HG02610 (cell line): ENCODE measurements at regions not wholly inside any gene's neighbourhood (a gene's known extent, or its start where the extent isn't known, plus 50 kb on each side); places are given as distances from the start of the nearest gene placed in this dataset.
"Not testable (repeated sequence)": the region's sequence is repeated elsewhere in the genome, so short reads cannot be mapped to it uniquely, and the experiment has no call there.

Source experiments
- ATAC-seq: cut with Tn5 transposase; IDR thresholded peaks from one replicate; pipeline ENCODE4 v1.9.1; 2021; ENCODE audit warnings: mild to moderate bottlenecking, moderate library complexity; ENCODE audit not compliant: unreplicated experiment

GRCh38 chr20:29296256-29297230 lies 1960.9 kb upstream of the DEFB115 start:
- no peak for ATAC-seq

- ATAC-seq, result no peak
These were observed 1959.8 kb upstream of the DEFB115 start for GRCh38 chr20:29297411-29298270.

DNA sequence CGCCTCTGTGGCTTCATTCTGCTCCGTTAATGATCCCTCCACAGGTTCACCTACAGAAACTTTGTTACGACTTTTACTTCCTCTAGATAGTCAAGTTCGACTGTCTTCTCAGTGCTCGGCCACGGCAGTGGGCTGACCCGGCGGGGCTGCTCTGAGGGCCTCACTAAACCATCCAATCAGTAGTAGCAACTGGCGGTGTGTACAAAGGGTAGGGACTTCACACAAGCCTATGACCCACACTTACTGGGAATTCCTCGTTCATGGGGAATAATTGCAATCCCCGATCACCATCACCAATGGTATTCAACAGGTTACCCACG lies 1959.2 kb upstream of the DEFB115 start:
- ATAC-seq, result no peak

DNA sequence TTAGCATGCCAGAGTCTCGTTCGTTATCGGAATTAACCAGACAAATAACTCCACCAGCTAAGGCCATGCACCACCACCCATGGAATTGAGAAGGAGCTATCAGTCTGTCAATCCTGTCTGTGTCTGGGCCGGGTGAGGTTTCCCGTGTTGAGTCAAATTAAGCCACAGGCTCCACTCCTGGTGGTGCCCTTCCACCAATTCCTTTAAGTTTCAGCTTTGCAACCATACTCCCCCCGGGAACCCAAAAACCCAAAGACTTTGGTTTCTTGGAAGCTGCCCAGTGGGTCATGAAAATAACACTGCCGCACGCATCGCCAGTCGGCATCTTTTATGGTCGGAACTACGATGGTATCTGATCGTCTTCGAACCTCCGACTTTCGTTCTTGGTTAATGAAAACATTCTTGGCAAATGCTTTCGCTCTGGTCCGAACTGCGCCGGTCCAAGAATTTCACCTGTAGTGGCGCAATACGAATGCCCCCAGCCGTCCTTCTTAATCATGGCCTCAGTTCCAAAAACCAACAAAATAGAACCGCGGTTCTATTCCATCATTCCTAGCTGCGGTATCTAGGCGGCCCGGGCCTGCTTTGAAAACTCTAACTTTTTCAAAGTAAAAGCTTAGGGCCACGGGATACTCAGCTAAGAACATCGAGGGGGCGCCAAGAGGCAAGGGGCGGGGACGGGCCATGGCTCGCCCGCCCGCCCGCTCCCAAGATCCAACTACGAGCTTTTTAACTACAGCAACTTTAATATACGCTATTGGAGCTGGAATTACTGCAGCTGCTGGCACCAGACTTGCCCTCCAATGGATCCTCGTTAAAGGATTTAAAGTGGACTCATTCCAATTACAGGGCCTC lies 1958.5 kb upstream of the DEFB115 start:
- no peak for ATAC-seq

DNA sequence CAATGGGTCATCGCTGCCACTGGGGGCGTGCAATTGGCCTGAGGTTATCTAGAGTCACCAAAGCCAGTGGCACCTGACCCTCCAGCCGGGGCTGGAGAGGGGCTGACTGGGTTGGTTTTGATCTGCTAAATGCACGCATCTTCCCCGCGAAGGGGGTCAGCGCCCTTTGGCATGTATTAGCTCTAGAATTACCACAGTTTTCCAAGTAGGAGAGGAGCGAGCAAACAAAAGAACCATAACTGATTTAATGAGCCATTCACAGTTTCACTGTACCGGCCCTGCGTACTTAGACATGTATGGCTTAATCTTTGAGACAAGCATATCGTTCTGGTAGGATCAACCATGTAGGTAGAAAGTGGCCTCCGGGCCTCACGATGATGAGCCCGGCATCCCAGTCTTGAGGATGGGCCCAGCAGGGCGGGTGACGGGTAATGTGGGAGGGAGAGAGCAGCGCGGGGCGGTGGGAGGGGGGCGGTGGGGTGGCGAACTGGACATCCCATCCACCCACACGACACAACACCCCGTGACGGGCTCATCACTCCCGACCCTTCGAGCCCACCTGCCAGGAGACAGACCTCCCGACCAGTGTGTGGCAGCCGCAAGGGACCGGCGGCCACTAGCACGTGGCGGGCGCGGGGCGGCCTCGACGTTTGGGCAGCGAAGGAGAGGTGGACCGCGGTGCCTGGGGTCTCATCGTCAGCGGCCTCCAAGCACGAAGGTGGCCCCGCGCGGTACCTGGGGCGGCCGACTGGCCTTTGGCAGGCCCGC lies 1957.5 kb upstream of the DEFB115 start:
- ATAC-seq, result no peak

- no peak for ATAC-seq
These were observed 1956.6 kb upstream of the DEFB115 start for GRCh38 chr20:29300579-29301551.

DNA sequence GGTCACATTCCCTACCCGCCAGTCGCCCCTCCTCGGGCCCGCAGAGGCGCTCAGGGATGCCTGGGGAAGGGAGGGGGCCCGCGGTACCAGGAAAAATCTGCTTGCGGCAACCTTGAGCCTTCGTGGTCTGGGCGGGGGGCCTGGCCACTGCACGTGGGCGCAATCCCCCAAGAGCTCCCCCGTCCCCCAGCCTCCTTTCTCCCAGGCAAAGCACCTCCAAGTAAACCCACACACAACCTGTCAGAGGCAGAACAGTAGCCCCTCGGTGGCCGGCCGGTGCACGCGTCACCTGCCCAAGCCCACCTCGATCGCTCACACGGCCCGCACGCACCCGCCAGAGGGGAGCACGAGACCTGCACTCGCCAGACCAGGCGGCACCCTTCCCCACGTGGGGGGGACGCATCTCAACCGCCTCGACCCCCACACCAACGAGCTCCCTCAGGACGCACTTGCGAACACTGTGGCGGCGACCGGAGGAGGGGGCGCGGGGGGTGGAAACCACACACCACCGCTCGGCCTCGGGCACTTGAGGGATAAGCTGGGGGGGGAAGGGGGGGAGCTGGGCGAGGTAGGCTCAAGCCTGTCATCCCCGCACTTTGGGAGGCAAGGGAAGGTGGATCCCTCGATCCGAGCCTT lies 1955.7 kb upstream of the DEFB115 start:
- ATAC-seq, result no peak

DNA sequence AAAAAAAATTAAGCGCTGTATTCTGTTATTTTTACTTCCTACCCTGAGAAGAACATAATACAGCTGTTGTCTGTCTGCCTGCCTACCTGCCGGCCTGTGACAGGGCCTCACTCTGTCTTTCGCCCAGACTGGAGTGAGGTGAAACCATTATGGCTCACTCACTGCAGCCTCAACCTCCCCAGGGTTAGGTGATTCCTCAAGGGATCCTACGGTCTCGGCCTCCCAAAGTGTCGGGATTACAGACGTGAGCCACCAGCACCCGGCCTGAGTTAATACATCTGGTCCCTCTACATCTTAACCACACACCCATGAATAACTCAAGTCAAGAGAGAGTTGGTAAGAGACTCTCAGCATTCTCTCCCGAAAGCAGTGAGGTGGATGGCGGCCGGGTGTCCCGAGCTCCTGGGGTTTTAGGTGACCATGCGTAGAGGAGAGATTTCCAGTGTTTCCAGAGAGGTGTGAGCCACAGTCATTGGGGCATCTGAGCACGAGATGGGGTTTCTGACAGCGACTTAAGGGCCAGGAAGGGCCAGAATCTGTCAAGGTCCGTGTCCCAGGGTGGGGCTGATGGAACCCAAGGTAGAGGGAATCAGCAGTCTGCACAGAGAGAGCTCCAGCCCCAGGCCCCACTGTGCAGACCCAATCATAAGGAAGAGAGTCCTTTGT lies 1954.4 kb upstream of the DEFB115 start:
- no peak for ATAC-seq

- no peak for ATAC-seq
These were observed 1950.9 kb upstream of the DEFB115 start for GRCh38 chr20:29306390-29307072.

DNA sequence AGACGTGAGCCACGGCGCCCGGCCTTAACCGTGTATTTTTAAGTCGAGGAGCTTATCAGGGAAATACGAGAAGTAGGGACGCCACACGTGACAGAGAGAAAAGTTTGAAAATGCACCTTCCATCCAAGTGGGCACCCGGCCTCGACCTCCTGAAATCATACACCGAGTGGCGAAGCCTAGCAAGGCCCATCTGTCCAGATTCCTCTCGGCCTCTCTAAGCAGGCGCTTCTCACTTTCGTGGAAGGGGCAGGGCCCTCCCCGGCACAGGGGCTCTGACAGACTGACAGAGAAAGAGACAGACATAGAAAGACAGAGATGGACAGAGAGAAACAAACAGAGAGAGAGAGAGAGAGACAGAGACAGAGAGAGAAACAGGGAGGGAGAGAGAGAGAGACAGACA lies 1950.0 kb upstream of the DEFB115 start:
- ATAC-seq, result not testable (repeated sequence)

DNA sequence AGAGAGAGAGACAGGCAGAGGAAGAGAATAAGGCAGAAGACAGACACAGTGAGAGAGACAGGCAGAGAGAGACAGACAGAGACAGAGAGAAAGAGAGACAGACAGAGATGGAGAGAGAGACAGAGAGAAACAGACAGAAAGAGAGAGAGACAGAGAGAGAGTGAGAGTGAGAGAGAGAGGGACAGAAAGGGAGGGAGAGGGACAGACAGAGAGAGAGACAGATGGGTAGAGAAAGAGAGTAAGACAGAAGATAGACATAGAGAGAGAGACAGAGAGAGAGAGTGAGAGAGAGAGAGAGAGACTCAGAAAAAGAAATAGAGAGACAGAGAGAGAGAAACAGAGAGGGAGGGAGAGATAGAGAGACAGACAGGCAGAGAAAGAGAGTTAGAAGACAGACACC lies 1948.5 kb upstream of the DEFB115 start:
- ATAC-seq, result not testable (repeated sequence)

DNA sequence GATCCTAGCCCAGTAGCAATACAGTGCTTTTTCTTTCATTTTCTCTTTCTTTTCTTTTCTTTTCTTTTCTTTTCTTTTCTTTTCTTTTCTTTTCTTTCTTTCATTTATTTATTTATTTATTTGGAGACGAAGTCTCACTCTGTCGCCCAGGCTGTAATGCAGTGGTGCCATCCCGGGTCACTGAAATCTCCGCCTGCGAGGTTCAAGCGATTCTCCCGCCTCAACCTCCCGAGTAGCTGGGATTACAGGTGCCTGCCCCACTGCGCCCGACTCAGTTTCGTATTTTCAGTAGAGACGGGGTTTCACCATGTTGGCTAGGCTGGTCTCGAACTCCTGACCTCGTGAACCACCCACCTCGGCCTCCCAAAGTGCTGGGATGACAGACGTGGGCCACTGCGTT lies 1948.0 kb upstream of the DEFB115 start:
- not testable (repeated sequence) for ATAC-seq

DNA sequence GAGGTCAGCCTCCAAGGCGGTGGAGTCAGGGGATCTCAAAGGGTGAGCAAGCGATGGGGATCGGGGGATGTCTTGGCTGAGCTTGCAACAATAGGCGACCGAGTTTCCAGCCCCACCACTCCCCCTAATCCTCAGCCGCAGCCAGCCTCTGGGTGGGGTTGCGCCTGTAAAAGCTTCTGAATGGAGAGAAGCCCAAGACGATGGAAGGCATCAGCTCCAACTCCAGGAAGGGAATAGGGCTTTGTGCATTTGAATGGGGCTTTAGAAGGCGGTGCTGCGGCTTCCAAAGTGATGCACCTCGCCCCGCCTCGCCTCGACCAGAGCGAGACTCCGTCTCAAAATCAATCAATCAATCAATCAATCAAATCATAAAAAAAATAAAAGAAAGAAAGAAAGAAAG lies 1946.4 kb upstream of the DEFB115 start:
- not testable (repeated sequence) for ATAC-seq

DNA sequence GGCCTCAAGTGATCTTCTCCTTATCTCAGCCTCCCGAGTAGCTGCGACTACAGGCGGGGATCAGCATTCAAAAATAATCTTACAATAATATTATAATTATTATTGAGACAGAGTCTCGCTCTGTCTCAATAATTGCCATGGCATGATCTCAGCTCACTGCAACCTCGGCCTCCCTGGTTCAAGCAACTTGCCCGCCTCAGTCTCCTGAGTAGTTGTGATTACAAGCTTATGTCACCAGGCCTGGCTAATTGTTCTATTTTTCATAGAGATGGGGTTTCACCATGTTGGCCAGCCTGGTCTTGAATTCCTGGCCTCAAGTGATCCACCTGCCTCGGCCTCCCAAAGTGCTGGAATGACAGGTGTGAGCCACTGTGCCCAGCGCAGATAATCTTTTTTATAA lies 1944.8 kb upstream of the DEFB115 start:
- ATAC-seq, result not testable (repeated sequence)

DNA sequence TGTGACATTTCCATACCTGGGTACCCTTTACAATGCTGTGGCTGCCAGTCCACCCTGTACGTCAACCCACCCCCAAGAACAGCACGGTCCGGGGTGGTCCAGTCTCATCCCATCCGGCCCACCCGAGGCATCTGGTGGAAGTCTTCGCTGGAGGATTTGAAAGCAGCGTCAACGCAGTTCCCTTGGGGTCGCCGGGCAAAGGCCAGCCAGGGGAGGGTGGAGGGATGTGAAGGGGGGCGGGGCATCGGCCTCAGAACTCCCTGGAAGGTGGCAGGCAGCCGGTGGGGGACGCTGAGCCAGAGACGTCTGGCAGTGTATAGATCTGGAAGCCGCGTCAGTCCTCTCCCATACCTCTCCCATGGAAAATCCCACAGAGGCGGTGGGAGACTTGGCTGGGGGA lies 1944.0 kb upstream of the DEFB115 start:
- ATAC-seq, result no peak

DNA sequence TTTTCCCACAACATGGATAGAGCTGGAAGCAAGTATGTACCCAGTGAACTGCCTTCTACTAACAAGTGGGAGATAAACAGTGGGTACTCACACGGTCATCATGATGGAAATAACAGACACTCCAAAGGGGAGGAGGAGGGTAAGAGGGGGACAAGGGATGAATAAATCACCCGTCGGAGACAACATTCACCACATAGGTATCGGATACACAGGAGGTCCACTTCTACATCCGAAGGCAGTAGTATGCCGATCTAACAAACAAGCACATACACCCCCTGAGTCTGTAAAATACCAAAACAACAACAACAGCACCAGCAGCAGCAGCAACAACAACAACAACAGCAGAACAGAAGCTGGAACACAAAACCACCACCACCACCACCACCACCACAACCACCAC lies 1943.2 kb upstream of the DEFB115 start:
- no peak for ATAC-seq

DNA sequence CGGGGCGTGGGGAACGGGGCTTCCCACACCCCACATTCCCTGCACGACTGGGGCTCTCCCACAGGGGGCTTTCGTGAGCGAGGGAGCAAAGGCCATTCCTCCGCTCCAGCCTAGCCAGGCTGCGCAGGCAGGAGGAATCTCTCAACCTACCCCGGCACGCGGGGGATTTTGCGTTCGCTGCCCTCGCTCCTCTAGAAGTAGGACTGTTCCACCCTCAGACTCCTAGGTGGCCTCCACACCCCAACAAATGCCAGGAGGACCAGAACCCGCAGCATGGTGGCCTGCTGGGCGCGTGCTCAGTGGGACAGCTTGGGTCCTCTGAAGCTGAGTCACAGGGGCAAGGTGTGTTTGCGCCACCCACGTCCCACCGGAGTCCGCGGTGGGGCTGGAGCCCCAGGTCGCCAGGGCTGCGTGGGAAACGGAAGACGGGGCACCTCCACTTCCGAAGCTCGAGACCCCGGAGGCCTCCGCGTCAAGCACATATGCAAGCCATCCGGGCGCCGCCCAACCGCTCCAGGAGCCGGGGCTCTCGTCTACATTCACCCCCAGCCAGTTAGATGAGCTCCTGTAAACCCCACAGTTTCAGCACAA lies 1938.5 kb upstream of the DEFB115 start:
- no peak for ATAC-seq
